Ishikawa (cell line): ENCODE measurements at regions not wholly inside any gene's neighbourhood (a gene's known extent, or its start where the extent isn't known, plus 50 kb on each side); places are given as distances from the start of the nearest gene placed in this dataset.

Source experiments
- CREB1 ChIP-seq: IDR thresholded peaks from 2 replicates; pipeline ENCODE4 v1.6.1; 2012; ENCODE audit warnings: low read depth
- EGR1 ChIP-seq: IDR thresholded peaks from 2 replicates; pipeline ENCODE4 v1.6.1; 2012
- EP300 ChIP-seq: IDR thresholded peaks from 2 replicates; pipeline ENCODE4 v1.6.1; 2012; ENCODE audit warnings: borderline replicate concordance
- NFIC ChIP-seq: IDR thresholded peaks from 2 replicates; pipeline ENCODE4 v1.6.1; 2012
- YY1 ChIP-seq: IDR thresholded peaks from 2 replicates; pipeline ENCODE4 v1.6.1; 2012; ENCODE audit warnings: low read depth
- TF ChIP-seq, protein P1 (sequence below): IDR thresholded peaks from 2 replicates; pipeline ENCODE4 v1.6.1; 2012; ENCODE audit warnings: low read depth, mild to moderate bottlenecking

DNA sequence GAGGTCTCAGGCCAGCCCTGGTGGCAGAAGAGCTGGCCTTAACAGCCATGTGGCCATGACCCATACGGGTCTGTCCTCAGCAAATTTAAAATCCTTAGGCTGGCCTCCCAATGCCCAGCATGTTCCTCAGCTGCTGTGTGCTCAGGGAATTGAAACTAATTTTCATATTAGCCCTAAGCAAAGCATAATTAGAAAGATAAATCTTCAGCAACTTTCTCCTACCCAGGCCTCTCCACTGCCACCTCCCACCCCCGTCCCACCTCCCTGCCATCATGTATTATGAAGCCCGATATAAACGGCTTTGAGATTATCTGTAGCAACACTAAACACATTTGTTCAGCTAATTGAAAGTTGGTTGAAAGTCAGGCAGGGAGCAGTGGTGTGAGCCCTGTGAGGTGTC lies 178.8 kb upstream of the NTM start:
- TF ChIP-seq, protein P1, sequence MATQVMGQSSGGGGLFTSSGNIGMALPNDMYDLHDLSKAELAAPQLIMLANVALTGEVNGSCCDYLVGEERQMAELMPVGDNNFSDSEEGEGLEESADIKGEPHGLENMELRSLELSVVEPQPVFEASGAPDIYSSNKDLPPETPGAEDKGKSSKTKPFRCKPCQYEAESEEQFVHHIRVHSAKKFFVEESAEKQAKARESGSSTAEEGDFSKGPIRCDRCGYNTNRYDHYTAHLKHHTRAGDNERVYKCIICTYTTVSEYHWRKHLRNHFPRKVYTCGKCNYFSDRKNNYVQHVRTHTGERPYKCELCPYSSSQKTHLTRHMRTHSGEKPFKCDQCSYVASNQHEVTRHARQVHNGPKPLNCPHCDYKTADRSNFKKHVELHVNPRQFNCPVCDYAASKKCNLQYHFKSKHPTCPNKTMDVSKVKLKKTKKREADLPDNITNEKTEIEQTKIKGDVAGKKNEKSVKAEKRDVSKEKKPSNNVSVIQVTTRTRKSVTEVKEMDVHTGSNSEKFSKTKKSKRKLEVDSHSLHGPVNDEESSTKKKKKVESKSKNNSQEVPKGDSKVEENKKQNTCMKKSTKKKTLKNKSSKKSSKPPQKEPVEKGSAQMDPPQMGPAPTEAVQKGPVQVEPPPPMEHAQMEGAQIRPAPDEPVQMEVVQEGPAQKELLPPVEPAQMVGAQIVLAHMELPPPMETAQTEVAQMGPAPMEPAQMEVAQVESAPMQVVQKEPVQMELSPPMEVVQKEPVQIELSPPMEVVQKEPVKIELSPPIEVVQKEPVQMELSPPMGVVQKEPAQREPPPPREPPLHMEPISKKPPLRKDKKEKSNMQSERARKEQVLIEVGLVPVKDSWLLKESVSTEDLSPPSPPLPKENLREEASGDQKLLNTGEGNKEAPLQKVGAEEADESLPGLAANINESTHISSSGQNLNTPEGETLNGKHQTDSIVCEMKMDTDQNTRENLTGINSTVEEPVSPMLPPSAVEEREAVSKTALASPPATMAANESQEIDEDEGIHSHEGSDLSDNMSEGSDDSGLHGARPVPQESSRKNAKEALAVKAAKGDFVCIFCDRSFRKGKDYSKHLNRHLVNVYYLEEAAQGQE, result no peak
- TF ChIP-seq NFIC (no peak), EGR1 (no peak), CREB1 (no peak), EP300 (no peak), YY1 (no peak)
